A549 (cell line): ENCODE measurements at regions not wholly inside any gene's neighbourhood (a gene's known extent, or its start where the extent isn't known, plus 50 kb on each side); places are given as distances from the start of the nearest gene placed in this dataset.

Experiments
- ATAC-seq, 2 experiments: fragments of 200-7000 bp in 1 of 2; fragments of >200 bp in 1 of 2; cut with Nextera tagmentation in 1 of 2; cut with Tn5 transposase in 1 of 2; 3 replicates each; pipeline versions ENCODE4 v1.8.0 to v1.9.1; 2018 to 2020; ENCODE audit warnings: mild to moderate bottlenecking in 1 of 2, moderate library complexity in 1 of 2
- CTCF ChIA-PET: fragments of 300-600 bp; sonication (Branson Sonifier 250); formaldehyde crosslinking; extraction: SDS; loops from one replicate; lab custom pipeline; 2021; ENCODE audit warnings: antibody characterized with exemption, inconsistent platforms; lab: Yijun Ruan, JAX
- POLR2A ChIA-PET: fragments of 350-600 bp; formaldehyde crosslinking; extraction: SDS; loops from one replicate; lab custom pipeline; 2021; ENCODE audit warnings: antibody characterized with exemption, inconsistent platforms; lab: Yijun Ruan, JAX
- DNase-seq, 2 experiments: peaks; one replicate each; pipeline versions ENCODE4 v3.0.0 to v3.0.0-alpha.2; 2011 to 2016; ENCODE audit warnings: low read depth in 1 of 2, low spot score in 1 of 2
- FAIRE-seq: peaks from 2 replicates; lab custom pipeline; 2011; peaks lifted over from hg19 to GRCh38; lab: Jason Lieb, UNC
- H3K27ac ChIP-seq, 2 experiments: fragments of >200 bp; sonication (Bioruptor Twin); formaldehyde crosslinking; 3 replicates each; pipeline ENCODE4 v1.5.1; 2016 to 2017
- H3K4me1 ChIP-seq: fragments of >200 bp; sonication (Bioruptor Twin); formaldehyde crosslinking; 3 replicates; pipeline ENCODE4 v1.6.1; 2016
- H3K4me2 ChIP-seq: fragments of >200 bp; sonication (Bioruptor Twin); formaldehyde crosslinking; 3 replicates; pipeline ENCODE4 v1.6.1; 2016
- H3K4me3 ChIP-seq: fragments of >200 bp; sonication (Bioruptor Twin); formaldehyde crosslinking; 3 replicates; pipeline ENCODE4 v1.5.1; 2016
- H3K9me3 ChIP-seq: fragments of >200 bp; sonication (Bioruptor Twin); formaldehyde crosslinking; 3 replicates; pipeline ENCODE4 v1.6.1; 2016
- BCL3 ChIP-seq: fragments of >200 bp; sonication (Bioruptor Twin); formaldehyde crosslinking; IDR thresholded peaks from 3 replicates; pipeline ENCODE4 v1.6.1; 2016
- CBX2 ChIP-seq: fragments of 200-600 bp; sonication (generic); IDR thresholded peaks from 2 replicates; pipeline ENCODE4 v1.6.1; 2016; ENCODE audit warnings: low read depth, mild to moderate bottlenecking, borderline replicate concordance
- CBX8 ChIP-seq: fragments of 200-600 bp; sonication (generic); IDR thresholded peaks from 2 replicates; pipeline ENCODE4 v1.6.1; 2016
- CHD2 ChIP-seq: fragments of 150-350 bp; IDR thresholded peaks from 2 replicates; pipeline ENCODE4 v1.6.1; 2014; ENCODE audit warnings: low read length; ENCODE audit not compliant: partially characterized antibody
- CHD4 ChIP-seq: fragments of 200-600 bp; sonication (generic); IDR thresholded peaks from 2 replicates; pipeline ENCODE4 v1.6.1; 2016; ENCODE audit warnings: antibody characterized with exemption, mild to moderate bottlenecking, borderline replicate concordance
- EHF ChIP-seq: fragments of 250-450 bp; sonication (Bioruptor Pico); IDR thresholded peaks from 2 replicates; pipeline ENCODE4 v1.5.0; 2020; ENCODE audit warnings: mild to moderate bottlenecking
- ESRRA ChIP-seq: fragments of 150-350 bp; IDR thresholded peaks from 2 replicates; pipeline ENCODE4 v1.6.1; 2014; ENCODE audit warnings: mild to moderate bottlenecking, low read length, borderline replicate concordance
- HOXB13 ChIP-seq: fragments of 250-450 bp; sonication (Bioruptor Pico); IDR thresholded peaks from 2 replicates; pipeline ENCODE4 v1.5.0; 2020; ENCODE audit warnings: low read depth, mild to moderate bottlenecking, moderate library complexity
- MAZ ChIP-seq: fragments of 150-350 bp; IDR thresholded peaks from 2 replicates; pipeline ENCODE4 v1.6.1; 2014; ENCODE audit warnings: antibody characterized with exemption, low read depth, low read length, borderline replicate concordance
- NFE2L2 ChIP-seq: fragments of 150-350 bp; conservative IDR thresholded peaks from 2 replicates; pipeline ENCODE4 v1.6.1; 2014; ENCODE audit warnings: low read length
- NR3C1 ChIP-seq: fragments of >200 bp; sonication (Bioruptor Twin); formaldehyde crosslinking; IDR thresholded peaks from 3 replicates; pipeline ENCODE4 v1.6.1; 2017
- PBX3 ChIP-seq: IDR thresholded peaks from 2 replicates; pipeline ENCODE4 v1.6.1; 2012
- POLR2A ChIP-seq: IDR thresholded peaks from 2 replicates; pipeline ENCODE4 v1.6.1; 2012; ENCODE audit warnings: mild to moderate bottlenecking, low read length
- RARB ChIP-seq: fragments of 250-450 bp; sonication (Bioruptor Pico); IDR thresholded peaks from 2 replicates; pipeline ENCODE4 v1.8.0; 2021; ENCODE audit warnings: mild to moderate bottlenecking, moderate library complexity
- RFX5 ChIP-seq: fragments of 450-650 bp; IDR thresholded peaks from 2 replicates; pipeline ENCODE4 v1.7.1; 2014; ENCODE audit warnings: antibody characterized with exemption, mild to moderate bottlenecking, moderate library complexity
- TFCP2L1 ChIP-seq: fragments of 250-450 bp; sonication (Bioruptor Pico); IDR thresholded peaks from 2 replicates; pipeline ENCODE4 v1.5.0; 2021; ENCODE audit warnings: mild to moderate bottlenecking
- TP53 ChIP-seq: fragments of 250-450 bp; sonication (Bioruptor Pico); IDR thresholded peaks from 2 replicates; pipeline ENCODE4 v1.5.0; 2021; ENCODE audit warnings: mild to moderate bottlenecking, moderate library complexity
- USF2 ChIP-seq: fragments of 450-650 bp; IDR thresholded peaks from 2 replicates; pipeline ENCODE4 v1.6.1; 2014; ENCODE audit warnings: antibody characterized with exemption
- ZSCAN20 ChIP-seq: fragments of 250-450 bp; sonication (Bioruptor Pico); IDR thresholded peaks from 2 replicates; pipeline ENCODE4 v1.8.0; 2022; ENCODE audit warnings: mild to moderate bottlenecking, moderate library complexity
- WGBS: methylation state at CpG from one replicate; pipeline ENCODE4 v1.1.6; 2017; ENCODE audit errors: missing lambda C conversion rate; 5-methylcytosine and 5-hydroxymethylcytosine counted together
- TF ChIP-seq, protein P1 (sequence below): IDR thresholded peaks from 2 replicates; pipeline ENCODE4 v1.6.1; 2012
- TF ChIP-seq, protein P2 (sequence below): fragments of >200 bp; sonication (Bioruptor Twin); formaldehyde crosslinking; IDR thresholded peaks from 2 replicates; pipeline ENCODE4 v1.6.1; 2016
- TF ChIP-seq, protein P3 (sequence below): fragments of 250-450 bp; sonication (Bioruptor Pico); IDR thresholded peaks from 2 replicates; pipeline ENCODE4 v1.5.0; 2021; ENCODE audit warnings: mild to moderate bottlenecking, moderate library complexity, borderline replicate concordance
- TF ChIP-seq, protein P4 (sequence below): IDR thresholded peaks from 2 replicates; pipeline ENCODE4 v1.6.1; 2012; ENCODE audit warnings: low read depth, borderline replicate concordance

DNA sequence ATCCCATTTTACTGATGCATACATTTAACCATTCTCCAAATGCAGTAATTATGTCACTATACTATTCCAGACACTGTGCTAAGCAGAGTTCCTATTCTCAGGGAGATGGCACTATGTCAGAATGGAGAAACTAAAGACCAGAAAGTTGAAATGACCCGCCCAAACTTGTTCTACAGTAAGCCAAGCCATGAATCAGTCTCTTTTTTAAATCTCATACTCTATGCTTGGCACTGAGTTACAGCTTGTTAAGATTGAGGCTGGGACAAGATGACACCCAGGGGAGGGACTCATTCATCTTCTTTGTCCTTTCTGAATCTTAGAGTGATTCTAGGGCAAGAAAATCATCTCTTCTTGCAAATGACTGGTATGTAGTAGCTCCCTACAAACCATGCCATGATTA, 247.0 kb upstream of the CCL2 start:
- WGBS = 0% methylated on average over 1 of the region's 1 CpG
- H3K9me3 ChIP-seq = no peaks in the 10 kb centered on the region
- no peaks in the 10 kb centered on the region for H3K4me1 ChIP-seq
- DNase-seq (no peak), ATAC-seq (no peak; a peak in 1 of 6 replicates)
- H3K4me3 ChIP-seq = no peak overlapping the region
- no peak for TF ChIP-seq TP53 (CRISPR knock-in tag)
- TF ChIP-seq POLR2A = no peak
- TF ChIP-seq CHD4 = no peak
- no peak for TF ChIP-seq CBX2
- TF ChIP-seq, protein P1, sequence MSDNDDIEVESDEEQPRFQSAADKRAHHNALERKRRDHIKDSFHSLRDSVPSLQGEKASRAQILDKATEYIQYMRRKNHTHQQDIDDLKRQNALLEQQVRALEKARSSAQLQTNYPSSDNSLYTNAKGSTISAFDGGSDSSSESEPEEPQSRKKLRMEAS = no peak
- no peak for TF ChIP-seq NFE2L2
- no peak for TF ChIP-seq CHD2
- TF ChIP-seq CBX8 = no peak
- TF ChIP-seq MAZ = no peak
- TF ChIP-seq, protein P2, sequence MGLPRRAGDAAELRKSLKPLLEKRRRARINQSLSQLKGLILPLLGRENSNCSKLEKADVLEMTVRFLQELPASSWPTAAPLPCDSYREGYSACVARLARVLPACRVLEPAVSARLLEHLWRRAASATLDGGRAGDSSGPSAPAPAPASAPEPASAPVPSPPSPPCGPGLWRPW = no peak
- no peak for TF ChIP-seq NR3C1
- TF ChIP-seq BCL3 = no peak
- TF ChIP-seq TFCP2L1 (CRISPR knock-in tag) = no peak
- TF ChIP-seq ESRRA = no peak
- TF ChIP-seq, all 56 proteins: peak for 0
- H3K4me2 ChIP-seq = no peak overlapping the region
- no peak overlapping the region for H3K27ac ChIP-seq
- FAIRE-seq = no peak
- ChIA-PET POLR2A (no interaction called here), CTCF (interaction anchor here (0.9 kb wide), 1 partner anchor 21 kb away, joined by 3 read pairs; no protein-coding TSS in a partner anchor)

- CTCF ChIA-PET = interaction anchor here (1.5 kb wide), 1 partner anchor 18 kb away, joined by 4 read pairs; no protein-coding TSS in a partner anchor
- H3K4me2 ChIP-seq = no peak overlapping the region
- TF ChIP-seq EHF (CRISPR knock-in tag) (no peak), HOXB13 (CRISPR knock-in tag) (no peak), PBX3 (no peak), RFX5 (no peak), RARB (no peak), USF2 (no peak), ZSCAN20 (CRISPR knock-in tag) (no peak), CHD4 (no peak)
- TF ChIP-seq, protein P3, sequence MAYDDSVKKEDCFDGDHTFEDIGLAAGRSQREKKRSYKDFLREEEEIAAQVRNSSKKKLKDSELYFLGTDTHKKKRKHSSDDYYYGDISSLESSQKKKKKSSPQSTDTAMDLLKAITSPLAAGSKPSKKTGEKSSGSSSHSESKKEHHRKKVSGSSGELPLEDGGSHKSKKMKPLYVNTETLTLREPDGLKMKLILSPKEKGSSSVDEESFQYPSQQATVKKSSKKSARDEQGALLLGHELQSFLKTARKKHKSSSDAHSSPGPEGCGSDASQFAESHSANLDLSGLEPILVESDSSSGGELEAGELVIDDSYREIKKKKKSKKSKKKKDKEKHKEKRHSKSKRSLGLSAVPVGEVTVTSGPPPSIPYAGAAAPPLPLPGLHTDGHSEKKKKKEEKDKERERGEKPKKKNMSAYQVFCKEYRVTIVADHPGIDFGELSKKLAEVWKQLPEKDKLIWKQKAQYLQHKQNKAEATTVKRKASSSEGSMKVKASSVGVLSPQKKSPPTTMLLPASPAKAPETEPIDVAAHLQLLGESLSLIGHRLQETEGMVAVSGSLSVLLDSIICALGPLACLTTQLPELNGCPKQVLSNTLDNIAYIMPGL (CRISPR knock-in tag) = no peak
- TF ChIP-seq, protein P1 = no peak
- TF ChIP-seq, protein P4, sequence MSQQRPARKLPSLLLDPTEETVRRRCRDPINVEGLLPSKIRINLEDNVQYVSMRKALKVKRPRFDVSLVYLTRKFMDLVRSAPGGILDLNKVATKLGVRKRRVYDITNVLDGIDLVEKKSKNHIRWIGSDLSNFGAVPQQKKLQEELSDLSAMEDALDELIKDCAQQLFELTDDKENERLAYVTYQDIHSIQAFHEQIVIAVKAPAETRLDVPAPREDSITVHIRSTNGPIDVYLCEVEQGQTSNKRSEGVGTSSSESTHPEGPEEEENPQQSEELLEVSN = no peak
- H3K9me3 ChIP-seq = no peaks in the 10 kb centered on the region
- no peak for DNase-seq
- H3K4me3 ChIP-seq = no peak overlapping the region
- ATAC-seq = no peak
- no peak for FAIRE-seq
- no peak overlapping the region for H3K27ac ChIP-seq
- POLR2A ChIA-PET = no interaction called here
- no peaks in the 10 kb centered on the region for H3K4me1 ChIP-seq
- WGBS = 49% methylated on average over 5 of the region's 5 CpGs
These were observed 245.2 kb upstream of the CCL2 start for GRCh38 chr17:34009912-34010311.
